ENCODE measurements at regions not wholly inside any gene's neighbourhood (a gene's known extent, or its start where the extent isn't known, plus 50 kb on each side); places are given as distances from the start of the nearest gene placed in this dataset.

- no peak for DNase-seq (ENCODE audit: low read depth in 3 of 3)
Observed at GRCh38 chr6:134495890-134496248, 178.0 kb upstream of the SGK1 start.

GRCh38 chr6:134495203-134495889, 177.4 kb upstream of the SGK1 start:
- DNase-seq (ENCODE audit: low read depth in 3 of 3): no peak

GRCh38 chr6:134493789-134494188, 175.9 kb upstream of the SGK1 start:
- no peak for DNase-seq (ENCODE audit: low read depth in 3 of 3)

- no peak for DNase-seq (ENCODE audit: low read depth in 3 of 3)
Observed at GRCh38 chr6:134491477-134491876, 173.6 kb upstream of the SGK1 start.

GRCh38 chr6:134482593-134483270, 164.8 kb upstream of the SGK1 start:
- no peak for DNase-seq (ENCODE audit: low read depth in 3 of 3)

GRCh38 chr6:134481966-134482365, 164.1 kb upstream of the SGK1 start:
- no peak for DNase-seq (ENCODE audit: low read depth in 3 of 3)

- no peak for DNase-seq (ENCODE audit: low read depth in 3 of 3)
Observed at GRCh38 chr6:134480593-134480992, 162.7 kb upstream of the SGK1 start.

- no peak for DNase-seq (ENCODE audit: low read depth in 3 of 3)
Observed at GRCh38 chr6:134478764-134479399, 161.0 kb upstream of the SGK1 start.

GRCh38 chr6:134477991-134478635, 160.2 kb upstream of the SGK1 start:
- no peak for DNase-seq (ENCODE audit: low read depth in 3 of 3)

GRCh38 chr6:134474955-134475354, 157.0 kb upstream of the SGK1 start:
- DNase-seq (ENCODE audit: low read depth in 3 of 3): no peak

- no peak for DNase-seq (ENCODE audit: low read depth in 3 of 3)
Observed at GRCh38 chr6:134472661-134473060, 154.7 kb upstream of the SGK1 start.

- no peak for DNase-seq (ENCODE audit: low read depth in 3 of 3)
Observed at GRCh38 chr6:134472046-134472445, 154.1 kb upstream of the SGK1 start.

- DNase-seq (ENCODE audit: low read depth in 3 of 3): no peak
Observed at GRCh38 chr6:134470457-134470975, 152.6 kb upstream of the SGK1 start.

GRCh38 chr6:134469702-134470456, 152.0 kb upstream of the SGK1 start:
- DNase-seq (ENCODE audit: low read depth in 3 of 3): no peak

GRCh38 chr6:134468633-134469032, 150.7 kb upstream of the SGK1 start:
- DNase-seq (ENCODE audit: low read depth in 3 of 3): no peak

- no peak for DNase-seq (ENCODE audit: low read depth in 3 of 3)
Observed at GRCh38 chr6:134467620-134468019, 149.7 kb upstream of the SGK1 start.

- DNase-seq (ENCODE audit: low read depth in 3 of 3): no peak
Observed at GRCh38 chr6:134466771-134467525, 149.0 kb upstream of the SGK1 start.

- no peak for DNase-seq (ENCODE audit: low read depth in 3 of 3)
Observed at GRCh38 chr6:134464690-134465411, 146.9 kb upstream of the SGK1 start.

- DNase-seq (ENCODE audit: low read depth in 3 of 3): no peak
Observed at GRCh38 chr6:134458857-134459657, 141.1 kb upstream of the SGK1 start.

All from stimulated activated CD4-positive, alpha-beta T cell treated with anti-CD3 and anti-CD28 coated beads, TNF-alpha, amount 100 ng/mL, for 4 hours (primary cell).